Stimulated activated naive B cell treated with anti-CD40 and anti-IgM and Interleukin-4, amounts not matched to agents 10 μg/mL and 1 μg/mL and 100 μg/mL, for 72 hours (primary cell): ENCODE measurements at regions not wholly inside any gene's neighbourhood (a gene's known extent, or its start where the extent isn't known, plus 50 kb on each side); places are given as distances from the start of the nearest gene placed in this dataset.

ENCODE experiments used
- ATAC-seq, 2 donors: fragments of 150-1000 bp; cut with Tn5 transposase; replicated peaks; 2 replicates each; pipeline ENCODE4 v1.10.0; 2021; ENCODE audit warnings: moderate library complexity in 1 of 2
- DNase-seq: peaks from one replicate; pipeline ENCODE4 v3.0.0; 2021
- H3K27ac Mint-ChIP-seq: one replicate; pipeline ENCODE4 v1.8.0; 2022; ENCODE audit warnings: mild to moderate bottlenecking, mixed read lengths
- H3K27me3 Mint-ChIP-seq, 2 donors: one replicate each; pipeline ENCODE4 v1.8.0; 2022; ENCODE audit warnings: mixed read lengths in 2 of 2
- H3K36me3 Mint-ChIP-seq, 2 donors: one replicate each; pipeline ENCODE4 v1.8.0; 2022; ENCODE audit warnings: mixed read lengths in 2 of 2, mild to moderate bottlenecking in 1 of 2
- H3K4me1 Mint-ChIP-seq, 2 donors: one replicate each; pipeline ENCODE4 v1.8.0; 2022; ENCODE audit warnings: mixed read lengths in 2 of 2, mild to moderate bottlenecking in 1 of 2
- H3K4me3 Mint-ChIP-seq, 2 donors: one replicate each; pipeline ENCODE4 v1.8.0; 2022; ENCODE audit warnings: mild to moderate bottlenecking in 2 of 2, mixed read lengths in 2 of 2, moderate library complexity in 1 of 2
- H3K9me3 Mint-ChIP-seq, 2 donors: one replicate each; pipeline ENCODE4 v1.8.0; 2022; ENCODE audit warnings: mixed read lengths in 2 of 2, mild to moderate bottlenecking in 1 of 2

- H3K9me3 Mint-ChIP-seq, result no peaks in the 10 kb centered on the region
- H3K4me3 Mint-ChIP-seq, result no peak overlapping the region
- no peaks in the 10 kb centered on the region for H3K27me3 Mint-ChIP-seq
- no peak overlapping the region for H3K27ac Mint-ChIP-seq
- no peaks in the 10 kb centered on the region for H3K4me1 Mint-ChIP-seq
- H3K36me3 Mint-ChIP-seq, result no peaks in the 10 kb centered on the region
- no peak for DNase-seq
- ATAC-seq, result no peak
These were observed 500.7 kb upstream of the GBE1 start for GRCh38 chr3:82262193-82262592.

GRCh38 chr3:82261637-82262036, 500.2 kb upstream of the GBE1 start:
- Mint-ChIP-seq H3K9me3 (no peaks in the 10 kb centered on the region), H3K27me3 (no peaks in the 10 kb centered on the region), H3K4me1 (no peaks in the 10 kb centered on the region), H3K27ac (no peak overlapping the region), H3K36me3 (no peaks in the 10 kb centered on the region), H3K4me3 (no peak overlapping the region)
- ATAC-seq (no peak), DNase-seq (no peak)

- no peak overlapping the region for H3K4me3 Mint-ChIP-seq
- no peaks in the 10 kb centered on the region for H3K9me3 Mint-ChIP-seq
- H3K36me3 Mint-ChIP-seq, result no peaks in the 10 kb centered on the region
- no peak overlapping the region for H3K27ac Mint-ChIP-seq
- no peaks in the 10 kb centered on the region for H3K4me1 Mint-ChIP-seq
- no peak for DNase-seq
- H3K27me3 Mint-ChIP-seq, result no peaks in the 10 kb centered on the region
- no peak for ATAC-seq
These were observed 499.6 kb upstream of the GBE1 start for GRCh38 chr3:82261013-82261412.

- H3K36me3 Mint-ChIP-seq, result no peaks in the 10 kb centered on the region
- H3K27ac Mint-ChIP-seq, result no peak overlapping the region
- H3K4me1 Mint-ChIP-seq, result no peaks in the 10 kb centered on the region
- no peaks in the 10 kb centered on the region for H3K9me3 Mint-ChIP-seq
- no peaks in the 10 kb centered on the region for H3K27me3 Mint-ChIP-seq
- no peak for DNase-seq
- H3K4me3 Mint-ChIP-seq, result no peak overlapping the region
- ATAC-seq, result no peak
These were observed 498.5 kb upstream of the GBE1 start for GRCh38 chr3:82259994-82260393.

GRCh38 chr3:82240322-82240721, 478.9 kb upstream of the GBE1 start:
- Mint-ChIP-seq H3K27ac (no peak overlapping the region), H3K4me1 (peaks cover 5 to 16% of the 10 kb centered on the region in 2 donors), H3K36me3 (no peaks in the 10 kb centered on the region), H3K9me3 (no peaks in the 10 kb centered on the region), H3K4me3 (no peak overlapping the region), H3K27me3 (no peaks in the 10 kb centered on the region)
- DNase-seq (no peak), ATAC-seq (no peak)

GRCh38 chr3:82236257-82236656, 474.8 kb upstream of the GBE1 start:
- Mint-ChIP-seq H3K4me3 (no peak overlapping the region), H3K27ac (no peak overlapping the region), H3K27me3 (no peaks in the 10 kb centered on the region), H3K9me3 (no peaks in the 10 kb centered on the region), H3K36me3 (no peaks in the 10 kb centered on the region), H3K4me1 (peaks cover 5 to 16% of the 10 kb centered on the region in 2 donors)
- DNase-seq (no peak), ATAC-seq (peak in 1 of 2 donors; percentile 50)

GRCh38 chr3:82229397-82229796, 468.0 kb upstream of the GBE1 start:
- Mint-ChIP-seq H3K4me3 (peak overlapping the region; percentile 75 to 81), H3K27me3 (no peaks in the 10 kb centered on the region), H3K9me3 (peaks cover 0 to 3% of the 10 kb centered on the region in 2 donors), H3K36me3 (no peaks in the 10 kb centered on the region), H3K27ac (peak overlapping the region; percentile 72), H3K4me1 (peaks cover 3 to 22% of the 10 kb centered on the region in 2 donors)
- DNase-seq (peak; percentile 32), ATAC-seq (peak; percentile 98 to 99)

- no peak for ATAC-seq
- DNase-seq, result no peak
- Mint-ChIP-seq H3K9me3 (peaks cover 0 to 9% of the 10 kb centered on the region in 2 donors), H3K36me3 (no peaks in the 10 kb centered on the region), H3K27ac (no peak overlapping the region), H3K4me1 (peaks cover 2 to 15% of the 10 kb centered on the region in 2 donors), H3K4me3 (no peak overlapping the region), H3K27me3 (no peaks in the 10 kb centered on the region)
These were observed 463.2 kb upstream of the GBE1 start for GRCh38 chr3:82224661-82225060.

- H3K4me1 Mint-ChIP-seq, result no peaks in the 10 kb centered on the region
- H3K27ac Mint-ChIP-seq, result no peak overlapping the region
- H3K4me3 Mint-ChIP-seq, result no peak overlapping the region
- H3K36me3 Mint-ChIP-seq, result no peaks in the 10 kb centered on the region
- H3K27me3 Mint-ChIP-seq, result no peaks in the 10 kb centered on the region
- H3K9me3 Mint-ChIP-seq, result peaks cover 0 to 9% of the 10 kb centered on the region in 2 donors
- ATAC-seq (no peak), DNase-seq (no peak)
These were observed 461.0 kb upstream of the GBE1 start for GRCh38 chr3:82222401-82222800.

GRCh38 chr3:82217571-82217970, 456.1 kb upstream of the GBE1 start:
- H3K9me3 Mint-ChIP-seq, result no peaks in the 10 kb centered on the region
- no peaks in the 10 kb centered on the region for H3K4me1 Mint-ChIP-seq

GRCh38 chr3:82208002-82208710, 446.7 kb upstream of the GBE1 start:
- H3K27me3 Mint-ChIP-seq, result no peaks in the 10 kb centered on the region
- DNase-seq, result no peak
- no peak overlapping the region for H3K27ac Mint-ChIP-seq
- peaks cover 22 to 38% of the 10 kb centered on the region in 2 donors for H3K4me1 Mint-ChIP-seq
- H3K36me3 Mint-ChIP-seq, result no peaks in the 10 kb centered on the region
- peak; percentile 91 to 93 for ATAC-seq
- H3K4me3 Mint-ChIP-seq, result no peak overlapping the region
- peaks cover 5 to 7% of the 10 kb centered on the region in 2 donors for H3K9me3 Mint-ChIP-seq

More at GRCh38 chr3:82217571-82217970, 456.1 kb upstream of the GBE1 start:
- H3K27me3 Mint-ChIP-seq, result no peaks in the 10 kb centered on the region
- no peak overlapping the region for H3K4me3 Mint-ChIP-seq
- no peak for ATAC-seq
- DNase-seq, result no peak
- no peaks in the 10 kb centered on the region for H3K36me3 Mint-ChIP-seq
- no peak overlapping the region for H3K27ac Mint-ChIP-seq

- Mint-ChIP-seq H3K9me3 (peaks cover 0 to 3% of the 10 kb centered on the region in 2 donors), H3K27me3 (no peaks in the 10 kb centered on the region), H3K36me3 (no peaks in the 10 kb centered on the region), H3K27ac (no peak overlapping the region), H3K4me1 (peaks cover 13 to 28% of the 10 kb centered on the region in 2 donors), H3K4me3 (no peak overlapping the region)
- ATAC-seq, result no peak
- no peak for DNase-seq
These were observed 440.8 kb upstream of the GBE1 start for GRCh38 chr3:82202269-82202668.

- peaks cover 6 to 19% of the 10 kb centered on the region in 2 donors for H3K4me1 Mint-ChIP-seq
- ATAC-seq, result no peak
- H3K9me3 Mint-ChIP-seq, result peaks cover 0 to 1% of the 10 kb centered on the region in 2 donors
- DNase-seq, result no peak
- no peak overlapping the region for H3K4me3 Mint-ChIP-seq
- H3K27me3 Mint-ChIP-seq, result no peaks in the 10 kb centered on the region
- H3K36me3 Mint-ChIP-seq, result no peaks in the 10 kb centered on the region
- no peak overlapping the region for H3K27ac Mint-ChIP-seq
These were observed 439.9 kb upstream of the GBE1 start for GRCh38 chr3:82201316-82201715.

GRCh38 chr3:82198009-82198408, 436.6 kb upstream of the GBE1 start:
- H3K9me3 Mint-ChIP-seq, result peaks cover 0 to 1% of the 10 kb centered on the region in 2 donors
- no peaks in the 10 kb centered on the region for H3K4me1 Mint-ChIP-seq
- no peak overlapping the region for H3K27ac Mint-ChIP-seq
- ATAC-seq (no peak), DNase-seq (no peak)
- H3K4me3 Mint-ChIP-seq, result no peak overlapping the region
- no peaks in the 10 kb centered on the region for H3K27me3 Mint-ChIP-seq
- no peaks in the 10 kb centered on the region for H3K36me3 Mint-ChIP-seq

GRCh38 chr3:82196645-82197044, 435.2 kb upstream of the GBE1 start:
- Mint-ChIP-seq H3K4me1 (no peaks in the 10 kb centered on the region), H3K4me3 (no peak overlapping the region), H3K27me3 (no peaks in the 10 kb centered on the region)

More at GRCh38 chr3:82196645-82197044, 435.2 kb upstream of the GBE1 start:
- H3K9me3 Mint-ChIP-seq, result peaks cover 0 to 1% of the 10 kb centered on the region in 2 donors
- no peaks in the 10 kb centered on the region for H3K36me3 Mint-ChIP-seq
- DNase-seq (no peak), ATAC-seq (no peak)
- no peak overlapping the region for H3K27ac Mint-ChIP-seq
